H9 (cell line): ENCODE measurements at regions not wholly inside any gene's neighbourhood (a gene's known extent, or its start where the extent isn't known, plus 50 kb on each side); places are given as distances from the start of the nearest gene placed in this dataset.

Experiments
- DNase-seq: peaks from one replicate; pipeline ENCODE4 v3.0.0-alpha.2; 2017
- H2AFZ ChIP-seq: one replicate; pipeline ENCODE4 v1.6.1; 2013; ENCODE audit warnings: mild to moderate bottlenecking, low read length, control low read depth, moderate library complexity
- H2AK5ac ChIP-seq: 2 replicates; pipeline ENCODE4 v1.6.1; 2013; ENCODE audit warnings: low read length, control low read depth, mixed read lengths; ENCODE audit not compliant: insufficient read length
- H2BK120ac ChIP-seq: one replicate; pipeline ENCODE4 v1.6.1; 2013; ENCODE audit warnings: low read depth, mild to moderate bottlenecking, low read length, control low read depth, inconsistent platforms; ENCODE audit not compliant: poor library complexity, severe bottlenecking
- H2BK12ac ChIP-seq: 2 replicates; pipeline ENCODE4 v1.6.1; 2013; ENCODE audit warnings: low read length, control low read depth, mixed read lengths, low read depth; ENCODE audit not compliant: insufficient read length
- H2BK15ac ChIP-seq: 2 replicates; pipeline ENCODE4 v1.6.1; 2013; ENCODE audit warnings: low read depth, low read length, control low read depth
- H2BK20ac ChIP-seq: one replicate; pipeline ENCODE4 v1.6.1; 2013; ENCODE audit warnings: low read depth, mild to moderate bottlenecking, low read length, control low read depth, inconsistent platforms; ENCODE audit not compliant: poor library complexity, severe bottlenecking
- H2BK5ac ChIP-seq: 2 replicates; pipeline ENCODE4 v1.6.1; 2013; ENCODE audit warnings: low read length, control low read depth, mixed read lengths; ENCODE audit not compliant: insufficient read length
- H3K14ac ChIP-seq: 2 replicates; pipeline ENCODE4 v1.6.1; 2013; ENCODE audit warnings: low read length, control low read depth; ENCODE audit not compliant: insufficient read depth
- H3K18ac ChIP-seq: 2 replicates; pipeline ENCODE4 v1.6.1; 2013; ENCODE audit warnings: low read depth, mild to moderate bottlenecking, mixed read lengths, low read length, control low read depth; ENCODE audit not compliant: insufficient read length
- H3K23ac ChIP-seq: 2 replicates; pipeline ENCODE4 v1.6.1; 2013; ENCODE audit warnings: low read length, control low read depth, mixed read lengths, low read depth; ENCODE audit not compliant: insufficient read length
- H3K23me2 ChIP-seq: 2 replicates; pipeline ENCODE4 v1.6.1; 2013; ENCODE audit warnings: low read depth, mild to moderate bottlenecking, mixed read lengths, low read length, control low read depth; ENCODE audit not compliant: insufficient read length, poor library complexity, severe bottlenecking
- H3K27ac ChIP-seq: 2 replicates; pipeline ENCODE4 v1.5.1; 2013; ENCODE audit warnings: low read length, control low read depth, mixed read lengths, low read depth; ENCODE audit not compliant: insufficient read length
- H3K27me3 ChIP-seq: 2 replicates; pipeline ENCODE4 v1.6.1; 2013; ENCODE audit warnings: low read length, control low read depth, inconsistent platforms; ENCODE audit not compliant: insufficient read depth
- H3K4ac ChIP-seq: 2 replicates; pipeline ENCODE4 v1.6.1; 2013; ENCODE audit warnings: low read depth, mild to moderate bottlenecking, control low read depth, inconsistent platforms, low read length, moderate library complexity
- H3K4me1 ChIP-seq: 2 replicates; pipeline ENCODE4 v1.6.1; 2013; ENCODE audit warnings: low read length, control low read depth, inconsistent platforms; ENCODE audit not compliant: insufficient read depth
- H3K4me2 ChIP-seq: 2 replicates; pipeline ENCODE4 v1.6.1; 2013; ENCODE audit warnings: low read length, control low read depth, mixed read lengths; ENCODE audit not compliant: insufficient read length, insufficient read depth
- H3K56ac ChIP-seq: 2 replicates; pipeline ENCODE4 v1.6.1; 2013; ENCODE audit warnings: low read depth, mild to moderate bottlenecking, mixed read lengths, low read length, control low read depth; ENCODE audit not compliant: insufficient read length
- H3K79me1 ChIP-seq: 2 replicates; pipeline ENCODE4 v1.6.1; 2013; ENCODE audit warnings: low read depth, mild to moderate bottlenecking, moderate library complexity, low read length, control low read depth, inconsistent platforms; ENCODE audit not compliant: insufficient read depth, poor library complexity, severe bottlenecking
- H3K79me2 ChIP-seq: 2 replicates; pipeline ENCODE4 v1.6.1; 2013; ENCODE audit warnings: low read length, control low read depth, inconsistent platforms; ENCODE audit not compliant: insufficient read depth
- H3K9ac ChIP-seq: 2 replicates; pipeline ENCODE4 v1.6.1; 2013; ENCODE audit warnings: low read length, control low read depth, mixed read lengths; ENCODE audit not compliant: insufficient read length; ENCODE audit errors: extremely low read depth
- H3K9me3 ChIP-seq: one replicate; pipeline ENCODE4 v1.6.1; 2013; ENCODE audit warnings: low read depth, low read length, inconsistent platforms; ENCODE audit not compliant: control insufficient read depth
- H3T11ph ChIP-seq: one replicate; pipeline ENCODE4 v1.6.1; 2013; ENCODE audit warnings: mild to moderate bottlenecking, low read length, control low read depth, inconsistent platforms
- H4K20me1 ChIP-seq: one replicate; pipeline ENCODE4 v1.6.1; 2013; ENCODE audit not compliant: control insufficient read depth, insufficient read length, insufficient read depth
- H4K5ac ChIP-seq: 2 replicates; pipeline ENCODE4 v1.6.1; 2013; ENCODE audit warnings: low read depth, mild to moderate bottlenecking, mixed read lengths, low read length, control low read depth; ENCODE audit not compliant: insufficient read length
- H4K8ac ChIP-seq: replicated peaks from 2 replicates; pipeline ENCODE4 v1.6.1; 2013; ENCODE audit warnings: low read length, control low read depth, mixed read lengths, low read depth; ENCODE audit not compliant: insufficient read length
- H4K91ac ChIP-seq: 2 replicates; pipeline ENCODE4 v1.6.1; 2013; ENCODE audit warnings: low read depth, mild to moderate bottlenecking, moderate library complexity, mixed read lengths, low read length, control low read depth; ENCODE audit not compliant: insufficient read length
- H3K27ac Mint-ChIP-seq, 3 experiments: 2 replicates in 2 of 3; 3 replicates in 1 of 3; pipeline ENCODE4 v1.8.0; 2020 to 2021; ENCODE audit warnings: mixed read lengths in 3 of 3, mild to moderate bottlenecking in 1 of 3, moderate library complexity in 1 of 3
- H3K27me3 Mint-ChIP-seq: 2 replicates; pipeline ENCODE4 v1.8.0; 2021; ENCODE audit warnings: low read depth, mild to moderate bottlenecking, moderate library complexity, mixed read lengths
- H3K36me3 Mint-ChIP-seq, 3 experiments: 2 replicates in 2 of 3; 3 replicates in 1 of 3; pipeline ENCODE4 v1.8.0; 2020 to 2021; ENCODE audit warnings: low read depth in 3 of 3, mixed read lengths in 3 of 3; ENCODE audit not compliant: insufficient read depth in 1 of 3
- H3K4me1 Mint-ChIP-seq, 2 experiments: 2 replicates each; pipeline ENCODE4 v1.8.0; 2020; ENCODE audit warnings: mixed read lengths in 2 of 2
- H3K4me3 Mint-ChIP-seq, 2 experiments: 2 replicates in 1 of 2; 3 replicates in 1 of 2; pipeline ENCODE4 v1.8.0; 2020 to 2021; ENCODE audit warnings: mild to moderate bottlenecking in 2 of 2, mixed read lengths in 2 of 2, moderate library complexity in 1 of 2
- H3K9me3 Mint-ChIP-seq, 2 experiments: 2 replicates in 1 of 2; 3 replicates in 1 of 2; pipeline ENCODE4 v1.8.0; 2020; ENCODE audit warnings: mild to moderate bottlenecking in 2 of 2, mixed read lengths in 2 of 2, moderate library complexity in 1 of 2
- CTCF ChIP-seq: fragments of 200-600 bp; sonication (generic); conservative IDR thresholded peaks from 3 replicates; pipeline ENCODE4 v1.8.0; 2021; ENCODE audit warnings: antibody characterized with exemption, mild to moderate bottlenecking
- WGBS: extraction: QIAGEN DNeasy Blood & Tissue Kit; methylation state at CpG from one replicate; pipeline ENCODE4 v1.1.7; 2013; ENCODE audit warnings: missing lambda C conversion rate, low lambda C conversion rate, mixed read lengths; ENCODE audit not compliant: insufficient read length; ENCODE audit errors: extremely low coverage; 5-methylcytosine and 5-hydroxymethylcytosine counted together

GRCh38 chrX:26071618-26072017 lies 66.5 kb upstream of the MAGEB18 start:
- H3K36me3 Mint-ChIP-seq: no peaks in the 10 kb centered on the region; a peak in 1 of 7 replicates
- peaks cover 48 to 61% of the 10 kb centered on the region in 2 experiments for H3K9me3 Mint-ChIP-seq
- Histone ChIP-seq H3K14ac (no peak overlapping the region), H3K9me3 (peaks cover 34% of the 10 kb centered on the region), H3K79me1 (no peaks in the 10 kb centered on the region), H4K8ac (no peak overlapping the region), H3K4me2 (no peak overlapping the region), H3K27me3 (no peaks in the 10 kb centered on the region), H3K9ac (no peak overlapping the region), H2AFZ (no peak overlapping the region), H3K4ac (no peak overlapping the region), H2BK12ac (no peak overlapping the region), H2BK20ac (no peak overlapping the region), H3K23ac (no peak overlapping the region), H2BK120ac (no peak overlapping the region), H3K18ac (no peak overlapping the region), H4K91ac (no peak overlapping the region), H2BK15ac (no peak overlapping the region), H4K5ac (no peak overlapping the region), H2BK5ac (no peak overlapping the region), H3K56ac (no peak overlapping the region), H3K4me1 (no peaks in the 10 kb centered on the region), H2AK5ac (no peak overlapping the region), H4K20me1 (no peaks in the 10 kb centered on the region), H3K27ac (no peak overlapping the region), H3K79me2 (no peaks in the 10 kb centered on the region), H3T11ph (no peak overlapping the region), H3K23me2 (no peaks in the 10 kb centered on the region)
- H3K27ac Mint-ChIP-seq: no peak overlapping the region
- no peaks in the 10 kb centered on the region for H3K4me1 Mint-ChIP-seq
- DNase-seq: no peak
- H3K4me3 Mint-ChIP-seq: no peak overlapping the region
- no peak for TF ChIP-seq CTCF
- H3K27me3 Mint-ChIP-seq: no peaks in the 10 kb centered on the region
- WGBS: no CpG with 5 or more reads among the region's 10 CpGs
